ENCODE measurements at regions not wholly inside any gene's neighbourhood (a gene's known extent, or its start where the extent isn't known, plus 50 kb on each side); places are given as distances from the start of the nearest gene placed in this dataset.

- POLR2A ChIA-PET: interaction anchor here (0.9 kb wide), 1 partner anchor 47 kb away, joined by 3 read pairs; no protein-coding TSS in a partner anchor
- TF ChIP-seq CTCF (IDR thresholded peaks at IDR 0.05; ENCODE audit: unreplicated experiment): no peak
- Mint-ChIP-seq H3K27ac (ENCODE audit: low read depth, unreplicated experiment) (no peak overlapping the region), H3K36me3 (ENCODE audit: insufficient read depth, unreplicated experiment) (no peaks in the 10 kb centered on the region), H3K4me3 (ENCODE audit: unreplicated experiment) (no peak overlapping the region), H3K27me3 (ENCODE audit: insufficient read depth, unreplicated experiment) (peaks cover 39% of the 10 kb centered on the region), H3K9me3 (ENCODE audit: unreplicated experiment) (peaks cover 6% of the 10 kb centered on the region), H3K4me1 (ENCODE audit: insufficient read depth, unreplicated experiment) (no peaks in the 10 kb centered on the region)
- CTCF ChIA-PET: interaction anchor here (1.1 kb wide), 1 partner anchor 21 kb away, joined by 3 read pairs; no protein-coding TSS in a partner anchor
- BruUV-seq (replicated peaks): no TSS peak
- DNase-seq (ENCODE audit: unreplicated experiment): no peak
- intact Hi-C loops (cut with micrococcal nuclease): no loop called here
Observed at GRCh38 chr6:133114973-133115372, 126.2 kb upstream of the EYA4 start.

GRCh38 chr6:133115946-133116345 is 125.2 kb upstream of the EYA4 start:
- CTCF ChIA-PET: no interaction called here

GRCh38 chr6:133128191-133128590 is 113.0 kb upstream of the EYA4 start:
- H3K36me3 Mint-ChIP-seq (ENCODE audit: insufficient read depth, unreplicated experiment): no peaks in the 10 kb centered on the region
- DNase-seq (ENCODE audit: unreplicated experiment): no peak
- no TSS peak for BruUV-seq (replicated peaks)
- peaks cover 11% of the 10 kb centered on the region for H3K4me1 Mint-ChIP-seq (ENCODE audit: insufficient read depth, unreplicated experiment)
- no peak overlapping the region for H3K4me3 Mint-ChIP-seq (ENCODE audit: unreplicated experiment)
- no peak for TF ChIP-seq CTCF (IDR thresholded peaks at IDR 0.05; ENCODE audit: unreplicated experiment)
- no peak overlapping the region for H3K27ac Mint-ChIP-seq (ENCODE audit: low read depth, unreplicated experiment)
- H3K9me3 Mint-ChIP-seq (ENCODE audit: unreplicated experiment): no peaks in the 10 kb centered on the region
- no peaks in the 10 kb centered on the region for H3K27me3 Mint-ChIP-seq (ENCODE audit: insufficient read depth, unreplicated experiment)
- ChIA-PET CTCF (interaction anchor here (0.7 to 0.8 kb wide), 2 partner anchors 166 to 908 kb away, joined by 3 read pairs; no protein-coding TSS in a partner anchor), POLR2A (no interaction called here)
- intact Hi-C loops (cut with micrococcal nuclease): no loop called here

More at GRCh38 chr6:133115946-133116345, 125.2 kb upstream of the EYA4 start:
- Mint-ChIP-seq H3K4me1 (ENCODE audit: insufficient read depth, unreplicated experiment) (no peaks in the 10 kb centered on the region), H3K36me3 (ENCODE audit: insufficient read depth, unreplicated experiment) (no peaks in the 10 kb centered on the region), H3K4me3 (ENCODE audit: unreplicated experiment) (no peak overlapping the region), H3K27me3 (ENCODE audit: insufficient read depth, unreplicated experiment) (peaks cover 39% of the 10 kb centered on the region), H3K9me3 (ENCODE audit: unreplicated experiment) (peaks cover 6% of the 10 kb centered on the region), H3K27ac (ENCODE audit: low read depth, unreplicated experiment) (no peak overlapping the region)
- TF ChIP-seq CTCF (IDR thresholded peaks at IDR 0.05; ENCODE audit: unreplicated experiment): no peak
- POLR2A ChIA-PET: no interaction called here
- intact Hi-C loops (cut with micrococcal nuclease): no loop called here
- DNase-seq (ENCODE audit: unreplicated experiment): no peak
- no TSS peak for BruUV-seq (replicated peaks)

- TF ChIP-seq CTCF (IDR thresholded peaks at IDR 0.05; ENCODE audit: unreplicated experiment): no peak
- Mint-ChIP-seq H3K27ac (ENCODE audit: low read depth, unreplicated experiment) (no peak overlapping the region), H3K9me3 (ENCODE audit: unreplicated experiment) (no peaks in the 10 kb centered on the region), H3K36me3 (ENCODE audit: insufficient read depth, unreplicated experiment) (no peaks in the 10 kb centered on the region), H3K4me3 (ENCODE audit: unreplicated experiment) (no peak overlapping the region), H3K27me3 (ENCODE audit: insufficient read depth, unreplicated experiment) (no peaks in the 10 kb centered on the region), H3K4me1 (ENCODE audit: insufficient read depth, unreplicated experiment) (peaks cover 11% of the 10 kb centered on the region)
- intact Hi-C loops (cut with micrococcal nuclease): no loop called here
- DNase-seq (ENCODE audit: unreplicated experiment): no peak
- ChIA-PET POLR2A (no interaction called here), CTCF (interaction anchor here (1.2 kb wide), 1 partner anchor 794 kb away, joined by 3 read pairs; no protein-coding TSS in a partner anchor)
- BruUV-seq (replicated peaks): no TSS peak
Observed at GRCh38 chr6:133129556-133129955, 111.6 kb upstream of the EYA4 start.

Measured in MCF 10A (cell line).